ENCODE measurements at regions not wholly inside any gene's neighbourhood (a gene's known extent, or its start where the extent isn't known, plus 50 kb on each side); places are given as distances from the start of the nearest gene placed in this dataset.
"Not testable (repeated sequence)": the region's sequence is repeated elsewhere in the genome, so short reads cannot be mapped to it uniquely, and the experiment has no call there.

DNA sequence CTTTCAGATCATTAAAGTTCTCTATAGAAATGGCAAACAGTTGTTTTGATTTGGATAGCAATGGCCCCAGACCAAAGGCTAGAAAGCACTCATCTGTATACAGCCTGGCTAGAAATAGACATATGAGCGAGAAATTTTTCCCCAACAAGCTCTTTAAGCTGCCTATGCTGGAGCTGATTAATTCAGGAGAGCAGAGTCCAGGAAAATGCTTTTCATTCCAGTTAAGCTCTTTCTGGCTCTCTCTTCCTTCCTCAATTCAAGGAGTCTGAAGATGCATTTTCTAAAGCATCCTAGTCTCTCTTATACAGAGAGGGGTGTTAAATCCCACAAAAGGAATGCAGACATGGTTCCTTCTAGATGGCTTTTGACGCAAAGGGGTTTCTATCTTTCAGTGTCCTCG is 141.7 kb upstream of the RAI2 start:
- DNase-seq = no peak

DNA sequence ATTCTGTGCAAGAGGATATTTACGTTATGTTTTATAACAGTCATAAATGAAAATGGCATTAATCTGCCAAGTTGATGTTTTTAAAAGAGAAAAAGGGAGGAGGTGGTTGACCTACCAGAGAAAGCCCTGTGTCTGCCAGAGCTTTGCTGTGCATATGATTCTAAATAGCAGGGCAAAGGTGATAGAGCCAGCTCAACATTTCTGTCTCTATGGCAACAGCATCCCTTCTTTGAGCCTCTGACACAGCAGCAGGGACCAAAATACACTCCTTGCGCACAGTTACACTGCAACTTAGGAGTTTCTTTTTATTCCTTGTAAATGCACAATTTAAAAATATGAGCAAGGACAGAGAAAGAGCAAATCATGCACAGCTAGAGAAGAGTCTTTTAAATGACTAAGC is 133.3 kb upstream of the RAI2 start:
- DNase-seq = no peak

DNA sequence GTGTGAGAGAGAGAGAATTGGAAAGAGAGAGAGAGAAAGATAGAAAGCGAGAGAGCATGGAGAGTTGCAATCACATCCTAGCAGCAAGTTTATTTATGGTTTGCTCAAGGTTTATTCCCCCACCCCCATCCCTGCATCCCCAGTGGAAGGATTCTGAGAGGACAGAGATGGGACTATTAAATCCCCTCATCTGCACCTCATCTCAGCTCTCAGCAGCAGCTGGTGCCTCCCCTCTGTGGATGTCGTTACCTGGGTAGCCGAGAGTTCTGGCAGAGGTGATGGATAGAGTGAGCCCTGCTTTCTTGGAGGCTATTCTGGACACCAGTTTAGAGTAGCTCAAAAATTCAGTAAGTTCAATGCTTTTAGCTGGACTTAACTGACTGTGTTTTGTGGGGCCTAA is 132.0 kb upstream of the RAI2 start:
- no peak for DNase-seq

DNA sequence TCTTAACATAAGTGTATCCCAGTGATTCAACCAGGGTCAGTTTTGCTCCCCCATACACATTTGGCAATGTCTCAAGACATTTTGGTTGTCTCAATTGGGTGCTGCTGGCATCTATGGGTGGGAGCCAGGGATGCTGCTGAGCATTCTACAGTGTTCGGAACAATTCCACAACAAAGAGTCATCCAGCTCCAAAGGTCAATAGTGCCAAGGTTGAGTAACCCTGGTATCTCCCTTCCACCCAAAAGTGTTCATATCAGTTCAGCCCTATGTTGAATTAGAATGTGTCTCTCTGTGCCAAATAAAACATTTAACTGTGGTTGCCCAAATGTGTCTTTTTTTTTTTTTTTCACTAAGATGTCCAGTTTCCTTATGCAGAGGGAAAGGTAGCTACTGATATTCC is 129.4 kb upstream of the RAI2 start:
- DNase-seq = no peak

DNA sequence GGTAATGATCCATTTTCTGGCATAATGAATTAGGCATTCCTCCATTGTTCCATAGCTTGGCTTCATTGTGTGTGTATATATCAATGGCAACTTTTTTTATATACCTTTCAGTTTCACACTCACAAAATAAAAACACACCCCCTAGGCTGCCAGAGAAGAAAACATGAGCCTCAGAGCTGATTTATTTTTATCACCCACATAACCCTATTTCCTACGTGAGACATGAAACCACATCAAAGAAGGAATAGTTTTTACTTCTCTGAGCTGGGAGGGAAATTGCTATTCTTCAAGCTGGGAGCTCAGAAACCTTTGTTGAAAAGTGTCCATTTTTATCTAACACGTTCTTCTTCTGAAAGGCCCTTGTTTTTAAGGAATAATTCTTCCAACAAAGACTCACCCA is 126.7 kb upstream of the RAI2 start:
- DNase-seq = no peak

DNA sequence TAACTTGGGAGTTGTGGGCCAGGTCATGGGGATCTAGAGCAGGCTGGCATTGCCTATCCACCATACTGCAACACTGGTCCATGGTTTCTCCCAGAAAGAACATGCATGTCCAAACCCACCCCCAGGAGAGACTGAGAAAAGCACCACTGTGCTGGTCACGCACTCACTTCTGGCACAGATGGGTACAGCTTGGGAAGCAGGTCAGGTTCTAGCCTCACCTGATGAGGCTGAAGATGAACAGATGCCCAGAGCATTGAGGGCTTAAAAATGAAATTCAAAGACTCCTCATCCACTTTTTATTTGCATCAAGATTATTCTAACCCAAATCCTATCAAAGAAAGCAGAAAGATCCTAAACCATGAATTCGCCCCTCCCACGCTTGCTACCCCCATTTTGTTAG is 125.9 kb upstream of the RAI2 start:
- no peak for DNase-seq

DNA sequence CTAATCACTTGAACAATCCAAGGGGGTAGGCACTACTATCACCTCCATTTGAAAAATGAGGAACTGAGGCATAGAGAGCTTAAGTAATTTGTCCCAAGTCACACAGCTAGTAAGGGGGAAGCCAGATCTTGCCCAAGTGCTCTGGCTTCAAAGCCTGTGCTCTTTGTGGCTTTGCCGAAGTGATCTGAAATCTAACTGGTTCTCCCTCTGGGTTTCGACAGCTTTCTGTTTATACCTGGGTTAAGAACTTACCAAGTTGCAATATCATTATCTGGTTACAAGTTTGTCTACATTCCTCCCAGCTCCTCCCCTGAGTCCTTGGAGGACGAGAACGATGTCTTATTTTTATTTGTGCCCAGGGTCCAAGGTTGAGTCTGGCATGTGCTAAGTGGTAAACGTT is 125.3 kb upstream of the RAI2 start:
- DNase-seq = no peak

DNA sequence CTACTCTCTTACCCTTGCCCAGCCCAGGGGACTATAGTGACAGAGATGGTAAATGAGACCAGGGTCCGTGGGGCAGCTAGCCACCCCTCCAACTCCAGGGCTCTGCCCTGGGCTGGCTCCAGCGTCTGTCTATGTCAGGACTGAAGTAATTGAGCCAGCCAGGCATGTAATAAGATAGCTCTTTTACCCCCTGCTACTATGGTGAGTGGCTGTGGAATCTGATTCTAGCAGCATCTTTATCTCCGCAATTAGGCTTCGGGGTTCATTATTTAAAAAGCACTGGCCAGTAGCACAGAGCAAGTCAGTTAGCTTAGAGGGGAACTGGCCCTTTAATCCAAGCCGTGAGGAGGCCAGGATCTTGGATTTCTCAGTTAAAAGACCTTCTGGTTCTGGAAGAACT is 123.3 kb upstream of the RAI2 start:
- DNase-seq = no peak

DNA sequence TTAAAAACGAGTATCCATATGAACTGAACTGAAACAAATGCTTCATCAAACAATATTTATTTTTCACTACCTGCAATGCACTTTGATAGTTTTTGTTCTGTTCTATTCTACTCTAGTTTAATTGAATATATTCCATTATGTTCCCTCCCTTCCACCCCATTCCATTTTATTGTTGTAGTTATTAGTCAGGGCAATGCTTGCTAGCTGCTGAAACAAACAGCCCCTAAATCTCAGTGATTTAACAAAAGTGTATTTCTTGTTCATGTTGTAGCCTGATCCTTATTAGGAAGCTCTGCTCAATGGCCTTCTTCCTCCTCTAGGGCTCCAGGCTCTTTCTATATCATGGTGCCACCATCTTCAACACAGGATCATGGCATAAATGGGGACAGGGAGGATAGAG is 122.3 kb upstream of the RAI2 start:
- DNase-seq = no peak

DNA sequence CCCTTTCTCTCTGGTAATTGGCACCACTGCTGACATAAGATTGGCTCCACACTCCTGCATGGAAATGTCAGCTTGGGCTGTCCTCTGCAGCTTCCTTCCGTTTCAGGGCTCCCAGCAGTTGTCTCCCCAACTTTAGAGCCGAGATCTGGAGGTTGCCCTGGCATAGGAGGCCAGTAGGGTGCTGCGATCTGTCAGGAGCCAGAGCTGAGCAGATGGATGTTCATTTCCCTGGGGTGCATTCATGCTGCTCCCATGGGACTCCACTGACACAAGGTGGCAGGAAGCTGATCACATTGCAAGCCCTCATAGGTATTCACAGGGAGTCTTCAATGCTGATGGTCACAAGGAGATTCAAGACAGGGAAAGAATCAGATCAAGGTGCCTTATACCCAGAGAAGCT is 116.6 kb upstream of the RAI2 start:
- no peak for DNase-seq

DNA sequence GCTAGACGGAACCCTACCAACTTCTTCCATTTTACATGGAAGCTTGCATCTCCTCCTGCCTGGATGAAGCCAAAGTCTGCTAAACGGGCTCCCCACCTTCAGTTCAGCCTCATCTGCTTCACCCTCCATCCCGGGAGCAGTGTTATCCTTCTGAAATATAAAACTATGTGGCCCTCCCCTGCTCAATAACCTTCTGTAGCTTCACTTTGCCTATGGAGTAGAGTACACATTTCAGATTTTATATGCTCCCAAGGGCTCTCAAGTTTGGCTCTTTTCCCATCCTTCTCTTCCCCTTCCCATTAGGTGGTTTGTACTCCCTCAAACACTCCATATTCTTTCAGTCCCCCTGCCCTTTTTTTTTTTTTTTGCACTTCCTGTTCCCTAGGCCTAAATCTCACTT is 115.9 kb upstream of the RAI2 start:
- DNase-seq = no peak

DNA sequence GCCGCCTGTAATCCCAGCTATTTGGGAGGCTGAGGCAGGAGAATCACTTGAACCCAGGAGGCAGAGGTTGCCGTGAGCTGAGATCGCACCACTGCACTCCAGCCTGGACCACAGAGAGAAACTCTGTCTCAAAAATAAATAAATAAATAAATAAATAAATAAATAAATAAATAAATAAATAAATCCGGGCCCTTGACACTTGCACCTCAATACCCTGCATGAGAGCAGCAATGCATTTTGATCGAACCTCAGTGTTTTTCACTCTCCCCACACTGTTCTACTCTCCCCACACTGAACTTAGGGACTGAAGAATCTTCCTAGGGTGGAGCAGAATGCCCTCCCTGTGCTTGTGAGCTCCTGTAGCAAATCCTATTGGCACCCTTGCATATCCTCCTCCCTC is 114.3 kb upstream of the RAI2 start:
- DNase-seq = not testable (repeated sequence)

DNA sequence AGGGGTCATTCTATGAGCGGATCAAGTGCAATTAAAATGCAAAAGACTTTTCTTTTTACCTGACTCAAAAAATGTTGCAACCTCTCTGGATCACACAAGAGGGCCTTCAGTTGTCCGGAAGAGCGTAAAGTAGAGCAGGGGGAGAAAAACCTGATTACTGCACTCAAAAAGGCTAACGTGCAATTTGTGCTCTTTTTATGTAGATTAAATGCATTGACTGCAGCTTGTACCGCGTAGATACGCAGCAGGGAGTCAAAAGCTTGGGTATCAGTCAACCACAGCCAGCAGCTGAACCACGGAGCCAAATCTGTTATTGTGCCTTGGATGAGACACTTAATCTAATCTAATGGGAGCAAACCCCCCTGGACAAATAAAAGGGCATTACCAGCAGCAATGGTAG is 107.3 kb upstream of the RAI2 start:
- peak; percentile 23 for DNase-seq

DNA sequence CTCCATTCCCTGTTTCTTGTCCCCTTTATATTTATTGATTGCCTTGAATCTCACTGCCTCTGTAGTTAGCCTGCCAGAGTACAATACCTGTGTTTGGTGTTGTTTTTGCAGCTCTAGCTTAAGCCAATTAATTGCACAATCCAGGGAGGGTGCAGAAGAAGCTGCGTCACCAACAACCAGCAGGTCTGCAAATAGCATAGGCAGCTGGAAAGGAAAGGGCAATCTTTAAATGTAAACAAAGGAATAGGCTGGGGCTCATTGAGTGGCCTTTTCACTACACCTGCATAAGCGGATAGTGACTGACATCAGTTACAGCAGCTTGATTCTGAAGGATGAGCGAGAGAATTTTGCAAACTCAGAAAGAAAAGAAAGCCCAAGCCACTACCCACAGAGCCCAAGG is 106.8 kb upstream of the RAI2 start:
- peak; percentile 87 for DNase-seq

DNA sequence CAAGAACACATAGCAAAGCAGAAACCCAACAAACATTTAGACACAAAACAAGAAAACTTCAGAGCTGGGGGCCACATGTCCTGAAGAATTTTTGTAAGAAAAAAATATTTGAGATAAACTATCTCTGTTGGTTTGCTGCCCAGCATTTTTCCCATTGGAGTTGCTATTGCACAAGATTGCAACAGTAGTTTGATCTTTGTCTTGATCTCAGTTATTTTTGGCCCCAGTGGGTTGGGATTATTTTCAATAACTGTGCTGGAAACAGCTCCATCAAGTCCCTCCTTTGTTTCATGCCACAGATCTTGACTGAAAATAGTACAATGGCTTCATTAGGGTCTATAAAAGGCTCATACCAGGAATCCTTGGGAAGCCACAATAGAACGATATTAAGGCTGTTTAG is 103.8 kb upstream of the RAI2 start:
- no peak for DNase-seq

DNA sequence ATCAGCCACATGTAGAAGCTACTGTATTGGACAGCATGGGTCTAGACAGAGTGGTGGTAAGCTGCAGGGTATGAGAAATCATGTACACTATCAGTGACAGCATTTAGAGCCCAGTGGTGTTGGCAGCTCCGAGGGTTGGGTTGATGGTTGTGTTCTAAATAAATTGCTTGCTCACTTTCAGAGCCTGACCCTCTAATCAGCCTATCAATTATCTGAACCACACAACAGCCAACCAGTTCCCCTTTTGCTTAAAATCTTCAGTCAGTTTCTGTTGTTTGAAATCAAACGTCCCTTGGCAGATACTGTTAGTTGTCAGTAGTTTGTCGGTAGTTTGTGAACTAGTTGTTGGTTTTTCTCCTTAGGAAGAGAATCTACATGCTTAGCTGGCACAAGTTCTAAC is 99.8 kb upstream of the RAI2 start:
- no peak for DNase-seq

DNA sequence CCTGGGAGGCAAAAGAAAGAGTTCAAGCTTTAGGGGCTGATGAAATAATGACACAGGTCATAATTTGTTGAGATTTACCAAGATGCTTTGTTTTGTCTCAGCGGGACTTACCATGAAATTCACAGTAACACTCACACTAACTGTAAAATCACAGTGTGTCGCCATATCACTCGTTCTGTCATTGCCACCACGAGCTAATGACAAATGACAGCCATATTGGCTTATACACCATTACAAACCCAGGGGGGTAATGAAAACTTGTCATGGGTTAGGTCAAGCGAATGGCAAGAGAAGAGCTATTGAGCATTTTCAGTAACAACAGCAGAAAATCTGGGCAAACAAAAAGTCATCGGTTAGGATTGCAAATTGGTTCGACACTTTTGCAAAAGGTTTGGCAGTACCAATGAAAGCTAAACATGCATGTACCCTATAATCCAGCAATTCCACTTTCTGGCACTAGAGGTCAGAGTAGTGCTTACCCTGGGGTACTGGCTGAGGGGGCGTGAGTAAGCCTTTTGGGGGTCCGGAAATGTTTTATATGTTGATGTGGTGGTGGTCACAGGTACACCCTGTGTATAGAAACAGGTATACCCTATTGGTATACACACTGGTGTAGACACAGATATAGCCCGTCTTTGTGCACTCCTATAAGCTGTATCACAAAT is 83.9 kb upstream of the RAI2 start:
- no peak for DNase-seq

DNA sequence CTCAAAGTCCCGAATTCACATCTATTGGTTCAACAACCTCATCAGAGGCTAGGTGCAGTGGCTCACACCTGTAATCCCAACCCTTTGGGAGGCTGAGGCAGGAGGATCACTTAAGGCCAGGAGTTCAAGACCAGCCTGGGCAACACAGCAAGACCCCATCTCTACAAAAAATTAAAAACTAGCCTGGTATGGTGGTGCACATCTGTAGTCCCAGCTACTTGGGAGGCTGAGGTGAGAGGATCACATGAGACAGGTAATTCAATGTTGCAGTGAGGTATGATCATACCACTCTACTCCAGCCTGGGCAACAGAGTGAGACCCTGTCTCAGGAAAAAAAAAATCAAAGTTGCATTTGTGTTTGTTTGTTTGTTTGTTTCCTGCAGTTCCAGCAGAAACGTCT is 80.1 kb upstream of the RAI2 start:
- not testable (repeated sequence) for DNase-seq

DNA sequence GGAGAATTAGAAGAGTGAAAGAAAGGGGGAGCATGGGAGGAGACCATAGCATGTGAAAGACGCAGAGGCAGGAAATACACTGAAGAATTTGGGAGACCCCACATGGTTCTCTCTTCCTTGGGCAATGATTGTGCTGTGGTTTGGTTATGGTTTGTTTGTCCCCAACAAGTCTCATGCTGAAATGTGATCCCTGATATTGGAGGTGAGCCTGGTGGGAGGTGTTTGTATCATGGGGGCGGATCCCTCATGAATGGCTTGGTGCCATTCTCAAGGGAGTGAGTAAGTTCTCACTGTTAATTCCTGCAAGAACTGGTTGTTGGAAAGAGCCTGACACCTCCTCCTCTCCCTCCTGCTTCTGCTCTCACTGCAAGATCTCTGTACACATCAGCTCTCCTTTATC is 78.6 kb upstream of the RAI2 start:
- no peak for DNase-seq

DNA sequence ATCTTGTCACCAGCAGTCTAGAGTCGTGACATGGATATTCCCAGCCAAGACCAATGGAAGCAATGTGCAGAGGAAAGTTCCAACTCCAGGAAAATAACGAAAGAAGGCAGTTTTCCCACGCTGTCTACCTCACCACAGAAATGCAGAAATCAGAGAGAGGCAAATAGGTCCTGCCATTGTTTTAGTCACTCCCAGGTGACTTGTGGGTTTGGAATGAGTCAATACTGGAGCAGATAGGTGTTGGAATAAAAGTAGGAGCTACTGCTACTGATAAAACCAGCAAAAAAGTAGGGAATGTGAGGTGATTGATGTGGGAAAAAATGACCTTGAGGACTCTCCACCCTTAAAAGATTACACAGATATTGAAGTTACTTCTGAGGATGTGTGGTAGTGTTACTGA is 72.8 kb upstream of the RAI2 start:
- no peak for DNase-seq

DNA sequence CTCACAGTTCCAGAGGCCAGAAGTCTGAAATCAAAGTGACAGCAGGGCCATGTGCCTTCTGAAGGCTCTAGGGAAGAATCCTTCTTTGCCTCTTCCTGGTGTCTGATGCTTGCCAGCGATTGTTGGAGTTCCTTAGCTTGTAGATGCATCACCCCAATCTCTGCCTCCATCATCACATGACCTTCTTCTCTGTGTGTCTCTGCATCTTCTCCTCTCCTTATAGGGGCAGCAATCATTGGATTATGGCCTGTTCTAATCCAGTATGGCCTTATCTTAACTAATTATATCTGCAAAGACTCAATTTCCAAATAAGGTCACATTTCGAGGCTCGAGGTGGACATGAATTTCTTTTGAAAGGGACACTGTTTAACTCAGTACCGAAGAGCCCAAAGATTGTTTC is 71.7 kb upstream of the RAI2 start:
- DNase-seq = no peak

DNA sequence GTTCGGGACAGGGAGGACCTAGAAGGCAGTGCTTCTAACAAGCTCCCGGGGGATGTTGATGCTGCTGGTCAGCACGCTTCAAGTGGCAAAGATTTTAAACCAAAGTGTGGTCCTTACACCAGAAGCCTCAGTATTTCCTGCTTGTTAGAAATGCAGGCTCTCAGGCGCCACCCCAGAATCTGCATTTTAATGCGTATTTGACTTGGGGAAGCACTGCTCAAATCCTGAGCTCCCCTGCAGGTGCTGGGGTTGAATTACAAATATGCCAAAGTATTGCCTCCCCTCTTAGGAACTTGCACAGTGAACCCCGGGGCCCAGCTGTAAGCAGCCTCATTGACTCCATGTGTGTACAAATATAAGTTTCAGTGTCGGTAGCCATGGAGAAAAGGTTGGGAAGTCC is 70.8 kb upstream of the RAI2 start:
- no peak for DNase-seq

DNA sequence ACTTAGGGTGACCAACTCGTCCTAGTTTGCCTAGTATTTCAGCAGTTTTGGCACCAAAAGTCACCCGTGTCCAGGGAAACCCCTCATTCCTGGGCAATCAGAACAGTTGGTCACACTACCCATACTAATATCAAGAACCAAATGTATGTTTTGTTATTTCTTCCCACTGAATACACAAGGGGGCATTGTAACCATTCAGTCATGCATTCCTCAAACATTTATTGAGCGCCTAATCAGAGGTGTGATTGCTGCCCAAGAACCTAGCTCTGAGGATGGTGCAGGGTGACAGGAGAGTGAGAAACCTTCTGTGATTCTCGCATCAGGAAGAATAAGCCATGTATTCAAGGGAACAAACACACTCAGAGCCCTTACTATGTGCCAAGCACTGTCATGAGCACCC is 69.8 kb upstream of the RAI2 start:
- DNase-seq = no peak

DNA sequence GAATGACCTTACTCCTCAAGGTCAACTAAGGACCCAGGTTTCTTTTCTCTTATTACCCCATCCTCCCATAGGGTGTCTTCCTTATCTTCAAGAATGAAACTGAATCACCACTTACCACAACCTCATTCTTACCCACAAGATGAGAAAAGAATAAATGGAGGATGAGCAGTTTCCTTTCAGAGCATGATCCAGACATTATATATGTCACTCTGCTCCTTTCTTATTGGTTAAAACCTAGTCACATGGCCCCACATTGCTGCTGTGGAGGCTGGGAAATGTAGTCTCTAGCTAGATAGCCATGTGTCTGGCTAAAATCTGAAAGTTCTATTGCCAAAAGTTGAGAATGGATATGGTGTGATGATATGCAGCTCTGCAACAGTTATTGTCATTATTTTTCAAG is 62.4 kb upstream of the RAI2 start:
- no peak for DNase-seq

DNA sequence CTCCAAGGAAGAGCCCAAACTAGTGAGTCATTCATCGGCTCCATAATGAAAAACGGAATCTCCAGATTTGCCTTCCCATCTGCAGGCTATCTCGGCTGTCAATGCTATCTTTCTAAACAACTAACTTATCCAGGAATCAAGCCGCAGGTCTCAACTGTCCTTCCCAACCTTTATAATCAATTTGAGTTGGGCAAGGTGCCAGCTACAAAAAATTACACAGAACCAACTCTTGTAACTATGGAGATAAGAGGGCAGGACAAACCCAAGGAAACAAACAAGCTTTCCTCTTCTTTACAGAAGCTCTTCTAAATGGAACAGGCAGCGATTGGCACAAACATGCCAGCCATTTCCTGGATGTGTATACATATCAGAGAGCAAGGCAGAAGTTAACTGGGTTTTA is 61.2 kb upstream of the RAI2 start:
- no peak for DNase-seq

DNA sequence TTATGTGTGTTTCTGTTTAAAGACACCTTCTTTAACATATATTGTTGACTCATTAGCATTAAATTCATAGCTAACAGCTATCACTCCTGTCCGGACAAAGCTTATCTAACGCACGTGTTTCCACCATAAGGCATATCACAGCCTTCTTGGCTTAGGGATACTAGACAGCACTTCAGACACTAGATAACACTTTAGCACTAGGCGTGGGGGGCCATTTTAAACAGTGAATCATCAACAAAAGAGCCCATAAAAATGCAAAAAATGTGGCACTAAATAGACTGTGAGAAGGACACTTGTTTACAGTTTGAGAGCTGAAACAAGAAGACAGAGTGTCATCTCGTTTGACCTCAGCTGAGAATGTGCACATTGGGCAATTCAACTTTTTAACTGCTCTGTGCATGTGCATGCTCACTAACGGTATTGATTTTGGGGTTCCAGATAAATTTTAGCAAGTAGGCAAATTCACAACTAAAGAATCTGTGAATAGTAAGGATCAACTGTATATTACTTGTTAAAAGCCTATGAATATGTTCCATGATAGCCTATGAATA is 58.9 kb upstream of the RAI2 start:
- no peak for DNase-seq

Measured in SHP77 treated with DMSO at 0.1 percent for 48 hours (cell line).